HG02678 (cell line): ENCODE measurements at regions not wholly inside any gene's neighbourhood (a gene's known extent, or its start where the extent isn't known, plus 50 kb on each side); places are given as distances from the start of the nearest gene placed in this dataset.

Source experiments
- ATAC-seq: cut with Tn5 transposase; IDR thresholded peaks from one replicate; pipeline ENCODE4 v1.9.1; 2021; ENCODE audit warnings: mild to moderate bottlenecking, moderate library complexity; ENCODE audit not compliant: unreplicated experiment

DNA sequence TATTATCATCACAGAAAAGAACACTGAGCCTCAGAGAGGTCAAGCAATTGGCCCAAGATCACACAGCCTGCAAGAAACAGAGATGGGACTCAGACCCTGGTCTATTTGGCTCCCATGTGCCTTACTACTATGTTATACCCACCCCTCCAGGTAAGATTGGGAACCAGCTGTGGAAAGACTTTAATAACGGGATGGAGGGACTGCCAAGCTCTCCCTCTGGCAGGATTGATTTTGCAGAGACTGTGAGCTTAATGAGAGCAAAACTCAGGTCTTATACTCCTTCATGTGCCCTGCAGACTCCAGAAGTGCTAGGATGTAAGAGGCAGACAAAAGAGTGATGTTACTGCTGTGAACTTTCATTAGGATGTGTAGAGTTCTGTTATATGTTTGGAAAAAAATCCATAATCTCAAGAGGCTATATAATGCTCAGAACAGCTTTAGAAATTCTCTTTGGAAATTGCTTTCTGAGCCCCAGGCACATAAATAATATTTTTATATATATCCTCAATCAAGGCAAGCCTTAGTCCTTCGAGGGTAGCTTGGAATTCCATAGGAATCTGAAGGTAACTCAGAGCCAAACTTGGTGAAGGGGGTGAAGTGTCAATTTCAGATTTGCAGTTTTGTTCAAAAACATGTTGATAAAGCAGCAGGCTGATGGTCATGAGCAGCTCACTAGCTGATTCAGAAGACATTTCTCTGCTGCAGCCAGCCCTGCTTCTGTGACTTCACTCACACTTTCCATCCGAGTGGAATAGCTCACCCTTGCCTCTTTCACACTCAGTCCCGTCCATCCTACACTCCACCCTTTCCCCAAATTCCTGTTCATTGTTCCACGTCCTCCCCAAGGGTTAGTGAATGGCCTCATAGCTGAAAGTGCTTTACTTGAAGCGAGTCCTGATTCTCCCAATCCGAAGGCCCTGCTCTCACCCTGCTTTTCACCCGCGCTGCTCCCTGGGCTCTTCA is 188.8 kb downstream of the SNX19 start:
- ATAC-seq = no peak

DNA sequence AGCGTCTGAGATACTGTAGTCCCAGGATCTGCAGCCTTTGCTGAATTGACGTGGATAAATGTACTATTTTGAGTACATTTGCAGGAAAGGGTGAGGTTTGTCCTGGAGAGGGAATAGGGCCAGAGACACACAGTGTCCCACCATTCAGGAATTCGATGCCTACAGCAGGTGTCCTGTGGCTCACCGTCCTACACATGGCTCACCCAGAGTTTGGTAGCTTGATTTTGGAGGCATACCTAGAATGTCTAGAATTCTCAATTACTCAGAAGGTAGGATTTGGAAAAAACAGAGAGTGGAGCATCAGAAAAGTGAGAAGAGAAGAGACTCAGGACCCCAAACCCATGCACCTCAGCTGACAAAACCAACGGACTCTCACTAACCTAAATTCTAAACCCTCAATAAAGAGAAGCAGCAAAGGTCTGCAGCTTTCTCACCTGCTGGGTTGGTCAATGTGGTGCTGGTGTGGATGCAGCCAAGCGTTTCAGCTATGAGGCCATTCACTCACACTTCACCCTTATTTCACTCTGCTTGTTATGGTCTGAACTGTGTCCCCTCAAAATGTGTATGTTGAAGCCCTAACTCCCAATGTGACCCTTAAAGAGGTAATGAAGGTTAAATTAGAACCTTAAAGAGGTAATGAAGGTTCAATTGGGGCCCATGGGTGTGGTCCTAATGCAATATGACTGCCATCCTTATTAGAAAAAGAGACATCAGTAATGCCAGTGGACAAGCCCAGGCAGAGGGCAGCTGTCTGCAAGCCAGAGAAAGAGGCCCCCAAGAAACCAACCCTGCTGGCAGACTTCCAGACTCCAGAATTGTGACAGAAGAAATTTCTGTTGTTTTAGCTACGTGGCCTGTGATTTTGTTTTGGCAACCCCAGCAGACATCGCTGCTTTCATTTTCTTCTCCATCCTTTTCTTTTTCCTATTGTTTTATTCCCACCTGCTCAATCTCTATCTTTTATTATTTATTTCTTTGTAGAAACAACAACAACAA is 187.8 kb downstream of the SNX19 start:
- no peak for ATAC-seq

DNA sequence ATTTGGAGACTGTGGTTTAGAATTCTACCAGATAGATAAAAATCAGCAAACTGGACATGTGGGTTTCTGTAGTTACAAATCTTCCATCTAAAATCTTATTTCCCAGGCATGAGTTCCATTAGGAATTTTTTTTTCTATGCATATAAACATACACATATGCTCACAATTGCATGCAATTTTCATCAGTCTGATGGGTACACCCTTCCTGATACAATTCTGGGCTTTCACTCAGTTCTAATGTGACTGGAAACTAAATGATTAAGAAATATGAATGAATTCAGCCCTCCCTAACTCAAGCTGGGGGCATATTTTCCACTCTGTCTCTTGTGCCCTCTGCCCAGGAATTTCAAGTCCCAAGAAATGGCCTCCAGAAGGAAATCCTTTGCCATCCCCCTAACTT is 187.1 kb downstream of the SNX19 start:
- no peak for ATAC-seq

GRCh38 chr11:130729678-130730300 is 186.5 kb downstream of the SNX19 start:
- ATAC-seq = no peak

DNA sequence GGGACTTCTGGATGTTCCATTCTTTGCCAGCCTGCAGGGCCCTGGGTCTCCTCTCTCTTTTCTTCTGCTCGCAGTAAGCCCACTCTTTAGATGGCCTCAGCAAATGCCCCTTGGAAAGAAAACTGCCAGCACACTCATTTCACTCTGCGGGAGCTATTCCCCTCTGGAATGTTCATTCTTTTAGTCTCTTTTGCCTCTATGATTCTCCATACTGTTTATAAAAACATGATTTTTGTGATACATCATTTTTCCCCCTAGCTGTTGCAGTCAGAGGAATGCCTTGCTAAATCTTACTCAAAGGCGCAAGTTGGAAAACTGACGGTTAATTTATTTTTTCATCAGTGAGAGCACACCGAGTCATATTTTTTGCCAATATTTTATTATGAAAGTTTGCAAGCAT is 184.9 kb downstream of the SNX19 start:
- ATAC-seq = no peak

GRCh38 chr11:130732476-130732875 is 183.8 kb downstream of the SNX19 start:
- ATAC-seq = no peak

- no peak for ATAC-seq
These were observed 179.0 kb downstream of the SNX19 start for GRCh38 chr11:130737041-130737830.

- ATAC-seq = no peak
These were observed 178.3 kb downstream of the SNX19 start for GRCh38 chr11:130737866-130738431.

GRCh38 chr11:130738611-130739010 is 177.7 kb downstream of the SNX19 start:
- no peak for ATAC-seq

- ATAC-seq = no peak
These were observed 175.5 kb downstream of the SNX19 start for GRCh38 chr11:130740819-130741218.

GRCh38 chr11:130744794-130745193 is 171.5 kb downstream of the SNX19 start:
- no peak for ATAC-seq

DNA sequence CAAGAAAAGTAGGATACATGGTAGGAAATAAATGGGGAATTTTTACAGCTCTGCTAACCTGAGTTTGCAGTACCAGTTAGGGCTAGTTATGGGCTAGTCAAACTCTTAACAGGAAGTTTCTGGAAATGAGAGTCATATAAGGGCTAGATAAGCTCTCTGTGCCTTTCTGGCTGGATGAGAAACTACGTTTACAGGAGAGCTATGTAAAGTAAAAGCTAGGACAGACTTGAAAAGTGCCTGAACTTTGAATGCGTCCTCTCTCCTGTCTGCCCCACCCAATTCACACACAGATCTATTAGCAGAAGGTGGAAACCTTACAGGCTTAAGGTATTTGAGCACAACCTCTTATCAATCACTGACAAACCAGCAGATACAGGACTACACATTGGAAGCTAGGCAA is 167.1 kb downstream of the SNX19 start:
- ATAC-seq = no peak

DNA sequence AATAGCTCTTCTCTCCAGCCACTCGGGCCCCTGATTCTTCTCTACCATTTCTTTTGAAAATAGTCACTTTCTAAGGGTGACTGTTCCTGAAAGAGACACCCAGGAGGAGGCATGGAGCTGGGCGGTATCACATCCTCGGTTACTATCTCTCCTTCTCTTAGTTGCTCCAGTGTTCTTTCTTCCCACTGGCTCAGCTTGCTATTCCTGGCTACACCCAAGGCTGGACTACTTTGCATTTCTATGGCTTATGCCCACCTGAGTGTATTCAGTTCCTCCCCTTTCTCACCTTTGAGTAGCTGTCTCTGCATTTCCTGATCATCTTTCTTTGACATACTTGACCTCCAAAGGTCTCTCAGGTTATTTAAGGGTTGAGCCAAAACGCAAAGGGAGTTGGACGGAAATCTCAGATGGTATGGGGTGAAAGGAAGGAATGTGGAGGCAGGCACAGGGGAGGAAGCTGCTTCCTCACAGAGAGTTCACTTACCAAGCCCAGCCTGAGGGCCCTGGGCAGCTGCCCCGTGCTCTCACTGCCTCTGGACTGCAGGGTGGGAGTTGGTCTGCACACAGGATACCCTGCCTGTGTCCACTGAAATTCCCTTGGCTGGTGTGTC is 155.7 kb downstream of the SNX19 start:
- ATAC-seq = no peak

GRCh38 chr11:130761560-130762220 is 154.6 kb downstream of the SNX19 start:
- no peak for ATAC-seq

DNA sequence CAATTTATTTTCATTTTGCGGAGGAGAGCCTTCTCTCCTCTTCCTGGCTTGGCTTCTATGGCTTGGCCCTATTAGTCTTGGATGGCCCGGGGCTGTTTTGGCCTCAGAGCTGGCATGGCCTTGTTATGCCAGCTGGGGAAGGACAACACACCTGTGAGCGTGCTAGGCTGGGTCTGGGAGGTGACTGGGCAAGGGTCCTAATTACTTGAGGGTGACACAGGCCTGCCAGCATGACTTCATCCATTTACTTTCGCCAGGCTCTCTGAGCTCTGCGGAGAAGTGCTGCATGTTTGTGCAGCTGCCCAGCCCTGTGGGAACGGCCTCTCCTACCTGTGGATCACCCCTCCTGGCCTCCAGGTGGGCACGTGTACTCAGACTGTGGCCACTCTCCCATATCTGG is 153.6 kb downstream of the SNX19 start:
- ATAC-seq = no peak

- no peak for ATAC-seq
These were observed 152.9 kb downstream of the SNX19 start for GRCh38 chr11:130763087-130763980.

GRCh38 chr11:130765406-130765805 is 150.9 kb downstream of the SNX19 start:
- no peak for ATAC-seq
